Transverse colon (tissue), 4 donors: ENCODE measurements at regions not wholly inside any gene's neighbourhood (a gene's known extent, or its start where the extent isn't known, plus 50 kb on each side); places are given as distances from the start of the nearest gene placed in this dataset.
A peak's percentile ranks its signal among the peaks of the same experiment; 100 is the strongest.

Experiments used
- DNase-seq: peaks from one replicate; pipeline ENCODE4 v3.0.0-alpha.2; 2019
- H3K27ac ChIP-seq, 4 donors: fragments of 200-600 bp; sonication (generic); 2 replicates each; pipeline ENCODE4 v1.5.1; 2016 to 2018; ENCODE audit warnings: inconsistent platforms in 4 of 4
- H3K27me3 ChIP-seq: fragments of 200-600 bp; sonication (generic); 2 replicates; pipeline ENCODE4 v1.5.1; 2017; ENCODE audit warnings: inconsistent platforms
- H3K36me3 ChIP-seq, 4 donors: fragments of 200-600 bp; sonication (generic); 2 replicates each; pipeline ENCODE4 v1.5.1; 2017 to 2019; ENCODE audit warnings: inconsistent platforms in 4 of 4
- H3K4me1 ChIP-seq, 4 donors: fragments of 200-600 bp; sonication (generic); 2 replicates each; pipeline ENCODE4 v1.5.1; 2017 to 2020; ENCODE audit warnings: inconsistent platforms in 4 of 4
- H3K4me3 ChIP-seq, 4 donors: fragments of 200-600 bp; sonication (generic); 1 replicate in 1 of 4; 2 replicates in 3 of 4; pipeline versions ENCODE4 v1.5.1 to v1.6.1; 2017 to 2019; ENCODE audit warnings: inconsistent platforms in 4 of 4
- H3K9me3 ChIP-seq, 2 donors: fragments of 200-600 bp; sonication (generic); 2 replicates each; pipeline ENCODE4 v1.5.1; 2017 to 2019; ENCODE audit warnings: inconsistent platforms in 2 of 2
- EP300 ChIP-seq: sonication (generic); formaldehyde crosslinking; IDR thresholded peaks from one replicate; pipeline ENCODE4 v1.6.1; 2017; ENCODE audit warnings: antibody characterized with exemption, low read depth
- POLR2A ChIP-seq: fragments of 450-650 bp; IDR thresholded peaks from one replicate; pipeline ENCODE4 v1.6.1; 2016; ENCODE audit warnings: antibody characterized with exemption, mild to moderate bottlenecking, moderate library complexity
- POLR2AphosphoS5 ChIP-seq, 3 donors: sonication (generic); formaldehyde crosslinking; IDR thresholded peaks; one replicate each; pipeline ENCODE4 v1.6.1; 2016; ENCODE audit warnings: antibody characterized with exemption in 3 of 3
- WGBS, 2 donors: methylation state at CpG; one replicate each; pipeline ENCODE4 v1.1.5; 2018; ENCODE audit warnings: low coverage in 1 of 2; 5-methylcytosine and 5-hydroxymethylcytosine counted together
- in situ Hi-C, 4 donors: fragments of 200-750 bp; cut with MboI; loops; one replicate each; pipeline versions ENCODE4 v1.15.0 to v1.15.1; 2017; ENCODE audit warnings: low sequenced_read_pairs in 3 of 4, low pct_ligation_motif_present in 1 of 4, low pct_unique_long_range_greater_than_20kb in 1 of 4
- intact Hi-C: fragments of 100-400 bp; cut with DNase I; formaldehyde crosslinking; loops from one replicate; pipeline ENCODE4 v1.15.1; 2023; ENCODE audit warnings: low total_unique reads
- TF ChIP-seq, protein P1 (sequence below), 5 experiments: fragments of 200-600 bp in 3 of 5; fragments of 450-650 bp in 2 of 5; sonication (generic) in 3 of 5; IDR thresholded peaks; 1 replicate in 2 of 5; 2 replicates in 3 of 5; pipeline ENCODE4 v1.5.1; 2016 to 2017; ENCODE audit warnings: antibody characterized with exemption in 5 of 5, inconsistent platforms in 3 of 5, mild to moderate bottlenecking in 2 of 5, moderate library complexity in 1 of 5

DNA sequence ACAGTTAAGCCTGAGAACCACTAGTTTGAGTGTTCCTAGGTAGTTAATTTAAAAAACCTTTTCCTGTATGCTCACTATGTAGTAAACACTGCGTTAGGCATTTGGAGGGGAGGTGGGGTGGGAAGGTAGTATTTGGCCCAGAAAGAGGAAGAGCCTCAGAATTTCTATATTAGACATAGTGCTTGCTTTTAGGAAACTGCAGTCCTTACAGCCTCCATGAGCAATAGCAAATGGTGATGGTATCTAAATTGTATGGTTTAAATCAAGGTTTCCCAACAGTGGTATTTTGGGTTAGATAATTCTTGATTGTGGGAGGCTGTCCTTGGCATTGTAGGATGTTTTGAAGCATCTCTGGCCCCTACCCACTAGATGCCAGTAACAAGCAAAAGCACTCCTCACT is 61.5 kb upstream of the RIPOR2 start:
- Histone ChIP-seq H3K9me3 (no peaks in the 10 kb centered on the region), H3K27me3 (no peaks in the 10 kb centered on the region), H3K36me3 (no peaks in the 10 kb centered on the region), H3K4me1 (no peaks in the 10 kb centered on the region), H3K27ac (no peak overlapping the region), H3K4me3 (no peak overlapping the region)
- TF ChIP-seq, protein P1, sequence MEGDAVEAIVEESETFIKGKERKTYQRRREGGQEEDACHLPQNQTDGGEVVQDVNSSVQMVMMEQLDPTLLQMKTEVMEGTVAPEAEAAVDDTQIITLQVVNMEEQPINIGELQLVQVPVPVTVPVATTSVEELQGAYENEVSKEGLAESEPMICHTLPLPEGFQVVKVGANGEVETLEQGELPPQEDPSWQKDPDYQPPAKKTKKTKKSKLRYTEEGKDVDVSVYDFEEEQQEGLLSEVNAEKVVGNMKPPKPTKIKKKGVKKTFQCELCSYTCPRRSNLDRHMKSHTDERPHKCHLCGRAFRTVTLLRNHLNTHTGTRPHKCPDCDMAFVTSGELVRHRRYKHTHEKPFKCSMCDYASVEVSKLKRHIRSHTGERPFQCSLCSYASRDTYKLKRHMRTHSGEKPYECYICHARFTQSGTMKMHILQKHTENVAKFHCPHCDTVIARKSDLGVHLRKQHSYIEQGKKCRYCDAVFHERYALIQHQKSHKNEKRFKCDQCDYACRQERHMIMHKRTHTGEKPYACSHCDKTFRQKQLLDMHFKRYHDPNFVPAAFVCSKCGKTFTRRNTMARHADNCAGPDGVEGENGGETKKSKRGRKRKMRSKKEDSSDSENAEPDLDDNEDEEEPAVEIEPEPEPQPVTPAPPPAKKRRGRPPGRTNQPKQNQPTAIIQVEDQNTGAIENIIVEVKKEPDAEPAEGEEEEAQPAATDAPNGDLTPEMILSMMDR (IDR thresholded peaks at IDR 0.05) = no peak
- TF ChIP-seq POLR2AphosphoS5 (IDR thresholded peaks at IDR 0.05) (no peak), EP300 (no peak), POLR2A (no peak)
- DNase-seq = no peak
- 58 to 88% methylated on average over 1 of the region's 1 CpG for WGBS, 2 donors
- intact Hi-C loops = no loop called here
- in situ Hi-C loops = loop anchor here in 1 of 4 donors (10.0 kb wide), 1 partner anchor 142 kb away; no protein-coding TSS in a partner anchor

DNA sequence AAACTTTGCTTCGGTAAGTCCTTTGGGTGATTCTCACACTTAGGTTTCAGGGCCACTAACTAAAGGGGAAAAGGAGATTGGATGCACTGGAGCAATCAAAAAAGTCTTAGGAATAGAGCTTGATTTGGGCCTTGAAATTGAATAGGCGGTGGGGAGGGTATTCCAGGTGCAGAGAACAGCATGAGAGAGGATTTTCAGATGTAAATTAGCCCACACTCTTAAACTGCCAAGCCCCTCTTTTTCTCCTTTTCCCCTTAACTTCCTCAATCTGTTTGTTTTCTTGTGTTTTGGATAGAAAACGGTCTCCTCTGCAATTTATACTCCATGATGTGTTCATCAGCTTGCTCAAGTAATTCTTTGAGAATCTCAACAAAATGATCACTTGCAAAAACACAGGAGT is 62.1 kb upstream of the RIPOR2 start:
- intact Hi-C loops = no loop called here
- H3K27me3 ChIP-seq = no peaks in the 10 kb centered on the region
- H3K9me3 ChIP-seq = no peaks in the 10 kb centered on the region
- H3K4me3 ChIP-seq = no peak overlapping the region
- in situ Hi-C loops = loop anchor here in 1 of 4 donors (10.0 kb wide), 1 partner anchor 143 kb away; no protein-coding TSS in a partner anchor
- H3K27ac ChIP-seq = no peak overlapping the region
- TF ChIP-seq, protein P1 (IDR thresholded peaks at IDR 0.05) = no peak
- TF ChIP-seq POLR2AphosphoS5 (IDR thresholded peaks at IDR 0.05) (no peak), EP300 (no peak), POLR2A (no peak)
- no peaks in the 10 kb centered on the region for H3K36me3 ChIP-seq
- H3K4me1 ChIP-seq = no peaks in the 10 kb centered on the region
- WGBS, 2 donors = 71 to 73% methylated on average over 3 of the region's 3 CpGs
- no peak for DNase-seq

DNA sequence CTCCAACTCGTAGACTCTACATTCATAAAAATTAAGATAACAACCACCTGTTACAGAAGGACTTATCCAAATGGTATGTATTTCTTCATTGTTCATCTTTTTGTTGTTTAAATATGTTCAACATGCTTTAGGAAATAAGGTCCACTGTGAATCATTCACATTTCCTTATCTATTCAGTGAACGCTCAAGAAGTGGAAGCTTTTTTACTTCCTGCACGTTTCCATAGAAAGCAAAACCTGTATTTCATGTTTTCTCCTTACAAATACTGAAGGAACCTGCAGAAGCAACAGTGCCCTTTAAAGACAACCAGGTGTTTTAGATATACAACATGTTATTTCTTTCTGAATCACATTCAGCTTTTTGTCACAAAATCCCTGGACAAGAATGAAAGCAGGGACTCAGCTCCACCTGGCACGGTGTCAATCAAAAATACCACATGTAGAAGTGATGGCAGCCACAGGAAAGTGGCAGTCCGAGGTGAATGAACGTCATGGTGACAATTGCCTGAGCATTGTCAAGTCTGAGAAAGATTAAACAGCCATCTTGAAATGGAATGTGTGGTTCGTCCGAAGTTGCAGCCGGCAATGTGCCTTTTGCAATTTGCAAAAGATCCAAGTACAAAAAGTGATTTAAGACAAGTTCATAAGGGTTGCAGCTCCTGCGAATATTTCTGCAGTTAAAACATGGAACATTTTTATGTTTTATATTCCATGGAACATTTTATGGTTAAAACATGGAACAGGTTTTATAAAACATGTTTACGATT is 66.7 kb upstream of the RIPOR2 start:
- TF ChIP-seq, protein P1 (IDR thresholded peaks at IDR 0.05) = no peak
- TF ChIP-seq EP300 (no peak), POLR2AphosphoS5 (IDR thresholded peaks at IDR 0.05) (no peak), POLR2A (no peak)
- Histone ChIP-seq H3K9me3 (no peaks in the 10 kb centered on the region), H3K4me3 (no peak overlapping the region), H3K4me1 (peaks cover 0 to 21% (median 8%) of the 10 kb centered on the region in 4 donors), H3K27ac (peak overlapping the region in 2 of 4 donors; percentile 11 to 66), H3K27me3 (no peaks in the 10 kb centered on the region), H3K36me3 (no peaks in the 10 kb centered on the region)
- no peak for DNase-seq
- in situ Hi-C loops (no loop called here), intact Hi-C loops (no loop called here)
- 55 to 59% methylated on average over 8 to 11 of the region's 11 CpGs for WGBS, 2 donors

DNA sequence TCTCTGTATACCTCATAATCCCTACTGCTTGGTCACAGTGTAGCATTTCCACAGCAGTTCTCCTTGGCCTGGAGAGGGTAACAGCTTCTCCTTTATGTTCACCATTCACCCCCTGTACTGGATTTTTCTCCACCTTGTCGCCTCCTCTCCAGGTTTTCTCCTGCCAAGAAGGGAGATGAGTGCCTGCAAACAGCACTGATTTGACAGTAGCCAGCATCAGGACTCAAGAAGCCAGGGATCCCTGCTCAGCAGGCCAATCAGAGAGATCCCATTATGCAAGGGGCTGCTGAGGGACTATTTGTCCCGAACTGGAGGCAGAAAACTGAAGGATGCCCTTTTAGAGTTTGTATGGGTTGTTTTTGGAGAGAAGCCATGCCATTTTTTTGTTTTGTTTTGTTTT is 68.6 kb upstream of the RIPOR2 start:
- WGBS, 2 donors = 50 to 84% methylated on average over 1 to 2 of the region's 2 CpGs
- in situ Hi-C loops (no loop called here), intact Hi-C loops (no loop called here)
- Histone ChIP-seq H3K36me3 (no peaks in the 10 kb centered on the region), H3K4me3 (no peak overlapping the region), H3K9me3 (no peaks in the 10 kb centered on the region), H3K4me1 (peaks cover 0 to 25% (median 8%) of the 10 kb centered on the region in 4 donors), H3K27me3 (no peaks in the 10 kb centered on the region), H3K27ac (peak overlapping the region in 1 of 4 donors; percentile 66)
- no peak for DNase-seq
- TF ChIP-seq POLR2A (no peak), EP300 (no peak), POLR2AphosphoS5 (IDR thresholded peaks at IDR 0.05) (no peak)
- TF ChIP-seq, protein P1 (IDR thresholded peaks at IDR 0.05) = no peak
